ENCODE measurements at regions not wholly inside any gene's neighbourhood (a gene's known extent, or its start where the extent isn't known, plus 50 kb on each side); places are given as distances from the start of the nearest gene placed in this dataset.

GRCh38 chr13:93147946-93148345, 78.7 kb upstream of the GPC6 start:
- TF ChIP-seq CTCF (conservative IDR thresholded peaks at IDR 0.05) = no peak
- no peak for TF ChIP-seq EZH2 (IDR thresholded peaks at IDR 0.05; ENCODE audit: low read depth)
- BruUV-seq (replicated peaks) = no TSS peak
- H3K79me2 ChIP-seq (ENCODE audit: low read depth) = no peaks in the 10 kb centered on the region
- H3K4me1 ChIP-seq (replicated peaks; ENCODE audit: insufficient read depth) = no peaks in the 10 kb centered on the region
- H3K4me3 ChIP-seq = no peak overlapping the region
- CTCF ChIA-PET = no interaction called here
- H3K9me3 ChIP-seq (ENCODE audit: insufficient read depth, low read depth) = no peaks in the 10 kb centered on the region
- no peaks in the 10 kb centered on the region for H3K27me3 ChIP-seq (ENCODE audit: insufficient read depth, low read depth)
- POLR2A ChIA-PET (ENCODE audit: unreplicated experiment) = no interaction called here
- no peaks in the 10 kb centered on the region for H3F3A ChIP-seq (ENCODE audit: insufficient read depth, low read depth)
- no peaks in the 10 kb centered on the region for H3K36me3 ChIP-seq (ENCODE audit: low read depth)
- intact Hi-C loops (cut with micrococcal nuclease; ENCODE audit: unreplicated experiment) = no loop called here
- H3K27ac ChIP-seq = no peak overlapping the region
- no peaks in the 10 kb centered on the region for H3K9me2 ChIP-seq (ENCODE audit: insufficient read depth)
- no peak overlapping the region for H2AFZ ChIP-seq
- H4K20me1 ChIP-seq (ENCODE audit: insufficient read depth) = no peaks in the 10 kb centered on the region
- DNase-seq = no peak
- no peak overlapping the region for H3K4me2 ChIP-seq

GRCh38 chr13:93151277-93151676, 75.3 kb upstream of the GPC6 start:
- H4K20me1 ChIP-seq (ENCODE audit: insufficient read depth) = no peaks in the 10 kb centered on the region
- intact Hi-C loops (cut with micrococcal nuclease; ENCODE audit: unreplicated experiment) = no loop called here
- H3K9me2 ChIP-seq (ENCODE audit: insufficient read depth) = no peaks in the 10 kb centered on the region
- no peak overlapping the region for H2AFZ ChIP-seq
- no peak overlapping the region for H3K4me3 ChIP-seq
- H3K79me2 ChIP-seq (ENCODE audit: low read depth) = no peaks in the 10 kb centered on the region
- H3F3A ChIP-seq (ENCODE audit: insufficient read depth, low read depth) = no peaks in the 10 kb centered on the region
- H3K36me3 ChIP-seq (ENCODE audit: low read depth) = no peaks in the 10 kb centered on the region
- POLR2A ChIA-PET (ENCODE audit: unreplicated experiment) = no interaction called here
- H3K4me2 ChIP-seq = no peak overlapping the region
- H3K27me3 ChIP-seq (ENCODE audit: insufficient read depth, low read depth) = no peaks in the 10 kb centered on the region
- no peaks in the 10 kb centered on the region for H3K4me1 ChIP-seq (replicated peaks; ENCODE audit: insufficient read depth)
- H3K9me3 ChIP-seq (ENCODE audit: insufficient read depth, low read depth) = no peaks in the 10 kb centered on the region
- BruUV-seq (replicated peaks) = no TSS peak
- no peak overlapping the region for H3K27ac ChIP-seq
- CTCF ChIA-PET = no interaction called here
- TF ChIP-seq EZH2 (IDR thresholded peaks at IDR 0.05; ENCODE audit: low read depth) (no peak), CTCF (conservative IDR thresholded peaks at IDR 0.05) (no peak)
- peak in 1 of 2 experiments; percentile 35 for DNase-seq

- CTCF ChIA-PET = no interaction called here
Observed at GRCh38 chr13:93158565-93158964, 68.0 kb upstream of the GPC6 start.

More at GRCh38 chr13:93158565-93158964, 68.0 kb upstream of the GPC6 start:
- no peaks in the 10 kb centered on the region for H3K79me2 ChIP-seq (ENCODE audit: low read depth)
- H3F3A ChIP-seq (ENCODE audit: insufficient read depth, low read depth) = no peaks in the 10 kb centered on the region
- intact Hi-C loops (cut with micrococcal nuclease; ENCODE audit: unreplicated experiment) = no loop called here
- no peak for DNase-seq
- H3K27me3 ChIP-seq (ENCODE audit: insufficient read depth, low read depth) = no peaks in the 10 kb centered on the region
- no peaks in the 10 kb centered on the region for H3K36me3 ChIP-seq (ENCODE audit: low read depth)
- H3K9me3 ChIP-seq (ENCODE audit: insufficient read depth, low read depth) = no peaks in the 10 kb centered on the region
- H4K20me1 ChIP-seq (ENCODE audit: insufficient read depth) = no peaks in the 10 kb centered on the region
- H3K27ac ChIP-seq = no peak overlapping the region
- no peak overlapping the region for H3K4me3 ChIP-seq
- no peak for TF ChIP-seq CTCF (conservative IDR thresholded peaks at IDR 0.05)
- TF ChIP-seq EZH2 (IDR thresholded peaks at IDR 0.05; ENCODE audit: low read depth) = no peak
- H2AFZ ChIP-seq = no peak overlapping the region
- BruUV-seq (replicated peaks) = no TSS peak
- H3K4me2 ChIP-seq = no peak overlapping the region
- no peaks in the 10 kb centered on the region for H3K9me2 ChIP-seq (ENCODE audit: insufficient read depth)
- H3K4me1 ChIP-seq (replicated peaks; ENCODE audit: insufficient read depth) = no peaks in the 10 kb centered on the region
- POLR2A ChIA-PET (ENCODE audit: unreplicated experiment) = no interaction called here
